ENCODE measurements at regions not wholly inside any gene's neighbourhood (a gene's known extent, or its start where the extent isn't known, plus 50 kb on each side); places are given as distances from the start of the nearest gene placed in this dataset.

DNA sequence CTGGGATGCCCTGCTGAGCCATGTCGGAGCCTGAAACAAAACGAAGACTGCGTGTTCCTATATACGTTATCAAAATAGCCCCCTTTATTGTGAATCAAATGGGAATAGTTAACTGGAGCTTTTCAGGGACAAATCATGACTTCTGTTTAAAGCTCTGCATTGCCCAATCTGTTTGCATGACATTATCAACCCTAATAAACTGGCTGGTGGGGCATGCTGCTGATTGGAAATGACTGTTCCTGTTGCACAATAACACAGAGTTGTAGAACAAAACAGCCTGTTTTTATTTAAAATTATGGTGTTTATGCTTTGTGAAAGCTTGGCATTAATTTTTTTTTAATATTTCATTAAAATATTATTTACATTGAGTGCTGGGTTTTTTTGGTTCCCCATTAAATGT, 215.5 kb downstream of the TMEM167A start:
- TF ChIP-seq CTCF (IDR thresholded peaks at IDR 0.05; ENCODE audit: low read depth, low read length), result no peak
- TF ChIP-seq EZH2phosphoT487 (IDR thresholded peaks at IDR 0.05; ENCODE audit: low read depth), result no peak
